Myocyte (in vitro differentiated cells): ENCODE measurements at regions not wholly inside any gene's neighbourhood (a gene's known extent, or its start where the extent isn't known, plus 50 kb on each side); places are given as distances from the start of the nearest gene placed in this dataset.

Source experiments
- DNase-seq: peaks from one replicate; pipeline ENCODE4 v3.0.0-alpha.2; 2012; ENCODE audit warnings: low read depth

GRCh38 chr3:83513677-83514076 lies 1445.1 kb upstream of the CADM2 start:
- DNase-seq: no peak

GRCh38 chr3:83514130-83514914 lies 1444.5 kb upstream of the CADM2 start:
- no peak for DNase-seq

DNA sequence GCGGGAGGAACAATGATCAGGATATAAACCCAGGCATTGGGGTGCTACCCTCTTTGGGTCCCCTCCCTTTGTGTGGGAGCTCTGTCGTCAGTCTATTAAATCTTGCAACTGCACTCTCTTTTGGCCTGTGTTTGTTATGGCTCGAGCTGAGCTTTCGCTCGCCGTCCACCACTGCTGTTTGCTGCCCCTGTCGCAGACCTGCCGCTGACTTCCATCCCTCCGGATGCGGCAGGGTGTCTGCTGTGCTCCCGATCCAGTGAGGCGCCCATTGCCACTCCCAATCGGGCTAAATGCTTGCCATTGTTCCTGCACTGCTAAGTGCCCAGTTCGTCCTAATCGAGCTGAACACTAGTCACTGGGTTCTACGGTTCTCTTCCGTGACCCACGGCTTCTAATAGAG lies 1443.7 kb upstream of the CADM2 start:
- DNase-seq: no peak

- no peak for DNase-seq
These were observed 1435.2 kb upstream of the CADM2 start for GRCh38 chr3:83523470-83524073.

DNA sequence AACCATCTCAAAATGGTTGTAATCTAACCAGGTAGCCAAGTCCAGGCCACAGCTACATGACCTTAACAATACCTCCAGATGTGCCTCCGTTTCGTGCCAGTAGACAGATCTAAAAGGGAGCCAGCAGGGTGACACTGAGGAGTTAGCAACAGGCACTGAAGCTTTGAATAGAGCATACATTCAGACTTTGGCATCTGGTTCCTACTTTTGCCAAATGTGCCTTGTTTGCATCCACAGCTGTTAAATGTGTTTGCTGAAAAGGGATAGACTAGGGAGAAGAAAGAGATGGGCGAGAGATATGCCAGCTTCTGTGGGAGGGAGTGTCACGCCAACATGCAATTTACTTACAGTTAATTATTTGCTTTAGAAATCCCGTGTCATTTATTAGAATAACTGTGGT lies 1433.9 kb upstream of the CADM2 start:
- no peak for DNase-seq

GRCh38 chr3:83559082-83559481 lies 1399.7 kb upstream of the CADM2 start:
- DNase-seq: no peak

DNA sequence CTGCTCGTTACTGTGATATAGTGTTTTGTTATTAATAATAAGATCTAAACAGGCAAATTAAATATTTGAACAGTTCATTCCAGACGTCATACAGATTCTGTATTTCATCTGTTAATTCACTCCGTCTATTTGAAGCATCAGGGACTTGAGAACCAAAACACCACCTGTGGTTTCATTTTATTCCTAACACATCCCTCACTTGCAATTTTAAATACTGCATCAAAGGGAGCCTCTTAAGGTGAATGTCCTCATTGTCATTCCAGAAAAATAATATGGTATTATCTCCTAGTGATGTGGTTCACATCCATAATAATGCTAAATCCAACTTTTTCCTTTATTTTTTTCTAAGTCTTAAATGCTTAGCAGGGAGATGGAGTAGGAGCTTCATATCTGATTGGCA lies 1390.9 kb upstream of the CADM2 start:
- DNase-seq: no peak

DNA sequence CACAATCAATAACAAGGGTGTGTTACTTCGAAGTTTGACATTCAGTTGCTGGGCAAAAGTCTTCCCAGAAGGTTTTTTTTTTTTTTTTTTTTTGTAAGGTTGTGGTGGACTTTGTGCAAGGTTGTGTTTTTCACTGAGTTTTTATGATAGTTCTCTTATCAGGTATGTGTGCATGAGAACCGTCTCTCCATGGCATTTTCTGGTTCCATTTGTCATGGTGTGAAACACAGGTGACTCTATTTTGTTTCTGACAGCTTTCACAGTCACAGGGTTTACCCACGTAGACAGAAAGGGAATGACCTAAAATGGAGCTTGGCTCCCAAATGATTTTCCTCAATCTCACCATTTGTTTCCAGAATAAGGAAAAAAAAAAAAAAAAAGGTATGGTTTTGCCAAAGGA lies 1377.2 kb upstream of the CADM2 start:
- DNase-seq: no peak

GRCh38 chr3:83601704-83602103 lies 1357.1 kb upstream of the CADM2 start:
- DNase-seq: no peak

GRCh38 chr3:83622526-83622925 lies 1336.3 kb upstream of the CADM2 start:
- DNase-seq: no peak

- no peak for DNase-seq
These were observed 1333.5 kb upstream of the CADM2 start for GRCh38 chr3:83625261-83625660.

DNA sequence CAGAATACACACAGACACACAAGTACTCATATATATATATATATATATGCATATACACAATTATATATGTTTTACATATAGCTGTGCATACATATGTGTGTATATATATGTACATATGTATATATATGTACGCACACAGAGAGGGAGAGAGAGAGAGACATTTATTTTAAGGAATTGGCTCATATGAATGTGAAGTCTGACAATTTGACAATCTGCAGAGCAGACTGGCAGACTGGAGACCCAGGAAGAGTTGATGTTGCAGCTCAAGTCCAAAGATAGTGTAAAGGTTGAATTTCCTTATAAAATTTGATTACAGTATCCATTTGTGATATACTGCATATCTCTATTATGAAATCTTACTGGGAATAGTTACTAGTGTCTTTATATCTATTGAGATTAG lies 1330.3 kb upstream of the CADM2 start:
- DNase-seq: no peak

DNA sequence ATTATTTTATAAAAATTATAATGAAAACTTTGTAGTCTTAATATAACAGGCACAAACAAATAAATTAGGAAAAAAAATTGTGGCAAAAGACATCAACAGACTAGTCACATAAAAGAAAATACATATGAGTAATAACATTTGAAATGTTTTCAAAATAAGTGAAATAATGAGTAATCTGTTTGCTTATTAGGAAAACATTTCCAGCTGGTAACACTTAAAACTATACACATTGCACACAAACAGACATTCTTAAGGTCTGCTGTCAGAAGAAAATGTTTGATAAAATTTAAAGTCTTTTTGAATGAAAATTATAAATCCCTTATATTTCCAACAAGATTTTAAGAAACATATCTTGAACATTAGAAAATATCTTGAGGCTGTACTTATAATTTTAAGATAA lies 1326.3 kb upstream of the CADM2 start:
- no peak for DNase-seq

- no peak for DNase-seq
These were observed 1325.0 kb upstream of the CADM2 start for GRCh38 chr3:83633758-83634157.

- DNase-seq: no peak
These were observed 1309.1 kb upstream of the CADM2 start for GRCh38 chr3:83649692-83650091.

DNA sequence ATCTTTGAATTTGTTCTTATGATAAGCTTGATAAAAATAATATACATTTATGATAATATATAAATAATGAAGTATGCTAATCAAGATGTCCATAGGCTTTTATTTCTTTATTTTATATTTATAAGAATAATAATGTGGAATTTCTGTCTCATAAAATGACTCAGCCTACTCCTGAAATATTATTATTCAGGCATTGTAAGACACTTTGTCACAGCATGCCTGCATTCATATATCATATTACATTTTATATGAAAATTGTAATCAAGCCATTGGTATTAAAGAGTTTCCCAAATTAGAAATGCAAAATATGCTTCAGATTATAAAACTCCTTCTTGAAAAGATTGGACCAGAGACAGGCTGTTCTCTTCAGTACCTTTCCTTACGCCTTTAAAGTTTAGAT lies 1303.7 kb upstream of the CADM2 start:
- no peak for DNase-seq

- DNase-seq: no peak
These were observed 1296.3 kb upstream of the CADM2 start for GRCh38 chr3:83662381-83662960.

DNA sequence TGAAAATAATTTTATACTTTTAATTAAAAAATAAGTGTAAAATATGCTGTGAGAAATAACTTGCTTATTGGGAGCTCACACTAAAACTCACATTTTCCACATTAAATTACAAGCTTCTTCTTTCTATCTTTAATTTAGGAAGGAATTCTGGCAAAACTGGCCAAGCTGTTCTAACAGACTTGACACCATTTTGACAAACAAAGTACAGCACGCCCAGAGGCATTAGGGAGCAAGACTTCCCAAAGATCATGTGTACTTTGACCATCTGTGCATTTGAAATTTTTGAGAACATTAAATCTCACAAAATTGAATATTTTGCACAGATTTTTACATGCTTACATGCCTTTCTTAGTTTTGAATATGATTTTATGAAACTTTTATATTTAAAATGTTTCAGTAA lies 1288.4 kb upstream of the CADM2 start:
- DNase-seq: no peak

GRCh38 chr3:83683937-83684598 lies 1274.7 kb upstream of the CADM2 start:
- DNase-seq: no peak

GRCh38 chr3:83706669-83707068 lies 1252.1 kb upstream of the CADM2 start:
- no peak for DNase-seq

DNA sequence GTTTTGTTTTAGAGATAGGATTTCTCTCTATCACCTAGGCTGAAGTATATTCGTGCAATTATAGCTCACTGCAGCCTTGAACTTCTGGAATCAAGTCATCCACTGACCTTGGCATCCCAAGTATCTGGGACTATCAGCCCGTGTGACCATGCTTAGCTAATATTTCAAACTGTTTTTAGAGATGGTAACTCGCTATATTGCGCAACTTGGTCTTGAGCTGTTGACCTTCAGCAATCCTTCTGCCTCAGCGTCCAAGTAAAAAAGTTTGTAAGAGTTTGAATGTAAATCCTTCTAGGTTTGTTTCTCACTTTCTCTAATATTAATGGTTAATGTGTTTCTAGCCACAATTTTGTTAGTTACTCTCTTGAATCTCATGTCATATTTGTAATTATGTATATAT lies 1243.5 kb upstream of the CADM2 start:
- DNase-seq: no peak

GRCh38 chr3:83729576-83729975 lies 1229.2 kb upstream of the CADM2 start:
- no peak for DNase-seq
